DMS153 treated with DMSO at 0.1 percent for 48 hours (cell line): ENCODE measurements at regions not wholly inside any gene's neighbourhood (a gene's known extent, or its start where the extent isn't known, plus 50 kb on each side); places are given as distances from the start of the nearest gene placed in this dataset.

Experiments
- DNase-seq: peaks from one replicate; lab custom pipeline; 2025; ENCODE audit not compliant: unreplicated experiment; lab: John Stamatoyannopoulos, UW

DNA sequence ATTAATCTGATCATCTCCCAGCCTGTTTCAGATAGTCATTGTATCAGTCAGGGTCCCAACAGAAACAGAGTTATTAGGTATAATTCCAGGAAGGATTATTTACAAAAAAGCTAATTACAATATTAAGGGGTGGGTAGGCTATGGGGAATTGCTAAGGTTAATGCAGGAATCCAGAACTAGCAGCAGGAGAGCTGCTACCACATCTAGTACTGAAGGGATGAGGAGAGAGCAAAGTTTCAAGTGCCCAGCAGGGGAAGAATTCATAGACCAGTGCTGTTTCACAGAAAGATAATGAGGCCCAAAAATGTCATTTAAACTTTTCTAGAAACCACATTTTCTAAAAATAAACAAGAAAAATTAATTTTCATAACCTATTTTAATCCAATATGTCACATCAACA, 284.2 kb downstream of the HACE1 start:
- DNase-seq: no peak

DNA sequence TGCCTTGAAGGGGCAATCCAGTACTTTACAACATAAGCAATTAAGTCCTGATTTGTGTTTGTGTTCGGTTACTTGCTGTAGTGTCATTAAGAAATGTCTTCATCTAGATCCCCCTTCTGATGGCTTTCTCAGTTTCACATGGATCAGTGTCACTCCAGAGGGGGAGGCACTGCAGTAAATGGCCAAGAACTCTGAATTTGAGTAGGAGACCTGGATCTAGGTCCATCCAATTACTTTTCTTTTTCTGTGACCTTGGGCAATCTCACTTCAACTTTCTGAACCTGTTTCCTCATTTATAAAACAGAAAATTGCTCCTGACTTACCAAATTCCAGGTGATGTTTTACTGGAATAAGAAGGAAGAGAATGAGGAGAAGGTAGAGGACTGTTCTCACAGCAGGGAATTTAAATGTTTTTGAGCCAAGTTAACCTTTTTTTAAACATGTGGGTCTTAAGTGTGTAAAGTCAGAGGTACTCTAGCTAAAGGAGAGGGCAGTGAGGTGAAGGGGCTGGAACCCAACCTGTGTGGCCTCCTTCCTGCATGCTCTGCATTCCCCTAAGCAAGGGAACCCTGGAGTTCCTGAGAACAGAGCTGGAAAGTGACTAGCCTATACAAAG, 285.5 kb downstream of the HACE1 start:
- no peak for DNase-seq

DNA sequence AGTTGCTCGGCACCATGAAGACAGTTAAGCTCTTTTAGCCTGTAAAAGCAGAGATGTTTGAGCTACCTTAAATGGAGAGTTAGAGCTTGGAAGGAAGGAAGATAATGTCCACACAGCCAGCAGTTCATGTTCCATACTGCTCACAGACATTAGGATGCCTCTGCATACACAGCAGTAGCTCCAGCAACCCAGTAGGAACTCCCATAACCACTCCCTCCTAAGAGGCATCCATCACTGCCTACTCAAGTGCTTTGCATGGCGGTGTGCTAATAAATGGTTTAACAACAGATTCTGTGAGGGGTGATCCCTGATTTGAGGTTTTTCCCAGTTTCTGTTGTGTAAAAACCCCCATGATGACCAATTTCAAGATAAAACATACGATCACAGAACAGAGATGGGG, 286.4 kb downstream of the HACE1 start:
- no peak for DNase-seq

DNA sequence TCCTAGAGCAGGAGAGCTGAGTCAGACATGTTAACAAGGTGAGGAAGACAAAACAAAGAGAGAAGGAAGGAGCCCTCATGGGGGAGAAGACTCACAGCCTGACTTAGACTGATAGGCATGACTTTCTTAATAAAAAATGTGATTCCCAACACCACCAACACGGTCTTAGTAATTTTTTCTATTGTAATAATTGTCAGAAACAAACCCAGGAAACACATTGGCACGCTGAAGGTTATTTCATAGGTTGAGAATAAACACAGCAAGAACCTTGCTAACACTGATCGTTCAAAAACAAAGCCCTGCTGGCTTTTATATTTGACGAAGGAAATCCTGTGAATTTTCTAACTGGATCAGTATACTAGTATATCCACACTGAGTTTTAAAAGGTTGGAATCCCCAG, 286.8 kb downstream of the HACE1 start:
- no peak for DNase-seq

DNA sequence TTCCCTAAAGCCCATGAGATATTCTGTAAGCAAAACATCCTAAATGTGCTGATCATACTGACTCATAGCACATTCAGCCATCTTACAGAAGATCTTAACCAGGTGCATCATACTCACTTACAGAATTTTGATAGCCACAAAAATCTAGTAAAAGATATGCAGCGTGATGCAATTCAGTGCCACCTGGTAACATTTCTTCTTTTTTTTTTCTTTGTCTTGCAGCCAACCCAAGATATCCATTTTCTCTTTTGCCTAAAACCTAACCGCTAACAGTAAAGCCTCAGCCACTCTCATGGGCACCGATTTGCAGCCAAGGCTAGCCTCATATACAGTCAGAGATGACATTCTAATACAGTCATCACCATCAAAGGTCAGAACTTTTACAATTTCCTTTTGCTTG, 293.3 kb downstream of the HACE1 start:
- DNase-seq: no peak

DNA sequence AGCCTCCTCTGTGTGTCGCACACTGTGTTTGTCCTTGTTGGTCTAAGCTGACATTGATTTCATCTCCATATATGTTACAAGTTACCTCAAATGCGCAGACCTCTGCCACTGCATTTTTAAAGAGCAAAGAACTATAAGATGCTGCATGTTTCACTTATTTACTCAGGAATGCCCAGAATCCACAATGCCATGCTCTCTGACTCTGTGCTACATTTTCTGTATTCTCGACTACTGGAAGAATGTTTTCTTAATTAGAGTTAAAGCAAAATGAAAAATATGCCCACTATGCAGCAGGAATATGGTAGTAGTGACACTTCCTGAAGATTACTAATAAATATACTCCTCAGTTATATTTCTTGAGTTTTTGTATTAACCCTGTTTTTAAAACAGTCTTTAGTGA, 296.4 kb downstream of the HACE1 start:
- DNase-seq: no peak

DNA sequence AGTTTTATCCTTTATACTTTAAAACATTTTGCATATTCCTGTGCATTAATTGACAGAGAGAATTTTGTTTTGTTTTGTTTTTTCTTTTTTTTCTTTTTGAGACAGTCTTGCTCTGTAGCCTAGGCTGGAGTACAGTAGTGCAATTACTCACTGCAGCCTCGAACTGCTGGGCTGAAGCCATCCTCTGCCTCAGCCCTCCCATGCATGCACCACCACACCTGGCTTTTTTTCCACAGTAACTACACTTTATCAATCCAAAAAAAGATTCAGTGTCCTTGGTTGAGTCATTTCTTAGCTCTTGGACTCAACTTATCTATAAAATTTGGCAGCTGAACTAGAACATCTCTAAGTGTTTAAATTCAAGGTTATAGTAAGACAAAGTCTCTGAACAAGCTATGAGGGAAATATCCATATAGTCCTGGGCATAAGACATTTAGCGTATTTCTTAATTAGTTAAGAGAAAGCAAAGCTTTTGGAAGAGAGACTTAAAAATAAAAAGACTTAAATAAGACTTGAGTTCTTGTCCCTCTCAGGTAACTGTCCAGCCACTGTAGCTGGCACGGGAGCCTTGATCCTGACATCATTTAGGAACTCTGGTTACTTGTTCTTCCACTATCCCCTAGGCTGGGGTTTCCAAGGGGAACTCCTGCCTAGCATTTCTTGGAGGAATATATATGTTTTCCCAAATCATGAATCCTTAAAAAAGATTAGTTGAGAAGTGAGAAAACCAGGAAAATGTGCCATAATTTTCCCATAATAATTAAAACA, 300.1 kb downstream of the HACE1 start:
- no peak for DNase-seq

DNA sequence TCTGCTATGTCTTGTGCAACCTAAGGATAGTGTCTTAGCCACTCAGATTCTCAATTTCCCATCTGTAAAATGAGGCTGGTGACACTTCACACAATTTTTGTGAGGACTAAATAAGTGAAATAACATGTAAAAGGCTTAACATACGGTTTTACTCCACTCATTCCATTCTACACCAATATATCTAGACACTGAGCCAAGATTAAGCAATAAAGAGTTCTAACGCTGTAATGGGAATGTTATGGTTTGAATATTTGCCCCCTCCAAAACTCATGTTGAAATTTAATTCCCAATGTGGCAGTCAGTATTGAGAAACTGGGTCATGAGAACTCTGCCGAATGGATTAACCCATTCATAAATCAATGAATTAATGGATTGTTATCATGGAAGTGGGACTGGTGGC, 301.0 kb downstream of the HACE1 start:
- DNase-seq: no peak

DNA sequence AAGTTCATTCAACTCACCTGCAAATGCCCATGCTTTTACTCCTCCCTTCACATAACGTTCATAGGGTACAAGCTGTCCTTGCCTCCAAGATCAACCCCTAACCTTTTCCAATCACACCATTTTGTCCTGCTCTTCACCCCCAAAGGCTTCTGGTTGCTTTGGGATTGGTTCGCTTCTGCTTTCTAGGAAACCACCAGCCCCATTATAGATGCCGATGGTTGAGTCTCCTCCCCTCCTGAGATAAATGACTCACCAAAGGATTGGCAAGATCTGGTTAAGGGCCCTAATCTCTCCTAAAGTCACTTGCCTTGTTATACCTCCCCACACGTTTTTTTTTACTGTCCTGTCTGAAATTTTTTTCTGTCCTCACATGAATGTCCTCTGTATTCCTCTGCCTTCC, 311.4 kb downstream of the HACE1 start:
- no peak for DNase-seq

DNA sequence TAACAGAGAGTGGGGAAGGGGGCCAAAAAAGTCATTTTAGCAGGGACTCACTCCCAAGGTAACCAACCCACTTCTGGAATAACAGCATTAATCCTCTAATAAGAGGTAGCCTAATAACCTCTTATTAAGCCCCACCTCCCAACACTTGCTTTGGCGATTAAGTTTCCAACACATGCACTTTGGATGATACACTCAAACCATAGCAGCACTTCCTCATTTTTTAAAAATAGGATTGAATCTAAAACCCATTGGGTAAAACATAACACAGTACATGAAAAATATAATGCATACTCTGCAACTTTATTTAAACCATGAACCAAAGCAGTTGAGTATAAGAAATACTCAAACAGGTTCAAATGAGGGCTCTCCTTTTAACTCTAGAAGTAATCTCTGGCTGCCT, 318.3 kb downstream of the HACE1 start:
- no peak for DNase-seq

DNA sequence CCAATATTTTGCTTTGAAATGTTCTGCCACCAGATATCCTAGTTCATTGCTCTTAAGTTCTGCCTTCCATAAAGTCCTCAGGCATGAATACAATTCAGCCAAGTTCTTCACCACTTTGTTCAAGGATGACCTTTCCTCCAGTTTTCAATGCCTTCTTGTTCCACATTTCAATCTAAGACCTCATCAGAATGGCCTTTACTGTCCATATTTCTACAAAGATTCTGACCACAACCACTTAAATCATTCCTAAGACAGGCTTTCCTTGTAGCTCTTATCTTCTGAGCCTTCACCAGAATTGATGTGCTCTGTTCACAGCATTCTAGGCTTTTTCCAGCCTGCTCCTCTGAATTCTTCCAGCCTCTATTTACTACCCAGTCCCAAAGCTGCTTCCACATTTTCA, 319.0 kb downstream of the HACE1 start:
- no peak for DNase-seq

DNA sequence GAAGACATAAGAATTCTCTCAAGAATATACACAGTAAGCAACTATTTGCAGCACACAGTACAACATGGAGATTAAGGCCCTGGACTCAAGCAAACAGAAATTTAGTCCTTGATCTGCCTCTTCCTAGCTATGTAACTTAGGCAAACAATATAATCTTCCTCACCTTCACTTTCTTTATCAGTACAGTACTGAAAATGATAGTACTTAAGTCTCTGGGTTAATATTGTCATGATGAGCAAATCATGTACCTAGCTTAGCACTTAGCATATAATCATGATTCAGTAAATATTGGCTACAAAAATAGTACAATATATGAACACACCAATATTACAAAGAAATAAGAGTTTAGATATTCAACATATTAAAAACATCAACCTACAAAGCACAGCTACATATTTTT, 320.5 kb downstream of the HACE1 start:
- DNase-seq: no peak

DNA sequence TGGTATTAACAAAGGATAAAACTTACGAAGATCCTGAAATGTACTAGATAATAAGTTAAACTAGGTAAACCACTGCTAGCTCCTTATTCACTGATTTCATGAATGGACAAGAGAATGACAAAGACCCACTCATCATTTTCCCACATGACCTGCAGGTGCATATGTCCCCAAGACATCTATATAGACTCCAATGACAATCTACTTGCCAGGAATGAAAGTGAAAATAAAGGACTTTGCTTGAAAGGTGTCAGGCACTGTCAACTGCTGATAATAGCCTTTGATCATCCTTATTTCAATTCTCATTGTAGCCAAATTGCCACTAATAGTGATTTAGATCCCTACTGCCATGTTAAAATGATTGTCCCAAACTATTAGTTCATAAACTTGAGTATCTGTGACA, 321.8 kb downstream of the HACE1 start:
- DNase-seq: no peak

DNA sequence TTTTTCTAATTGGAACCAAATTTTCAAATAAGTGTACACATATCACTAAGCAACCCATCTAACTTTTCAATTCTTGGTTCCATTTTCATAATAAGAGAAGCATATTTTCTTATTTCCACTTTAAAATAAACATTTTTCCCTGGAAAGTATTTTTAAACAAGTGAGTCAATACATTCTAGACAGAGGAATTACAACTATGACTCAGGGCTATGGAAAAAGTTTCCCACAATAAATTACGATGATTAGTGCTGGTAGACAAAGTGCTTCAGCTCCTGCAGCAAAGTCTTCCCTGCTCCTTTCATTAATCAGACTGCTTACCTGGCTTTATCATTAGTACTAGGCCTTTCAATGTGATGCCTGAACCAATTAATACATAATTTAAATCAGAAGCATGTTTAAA, 322.5 kb downstream of the HACE1 start:
- no peak for DNase-seq

DNA sequence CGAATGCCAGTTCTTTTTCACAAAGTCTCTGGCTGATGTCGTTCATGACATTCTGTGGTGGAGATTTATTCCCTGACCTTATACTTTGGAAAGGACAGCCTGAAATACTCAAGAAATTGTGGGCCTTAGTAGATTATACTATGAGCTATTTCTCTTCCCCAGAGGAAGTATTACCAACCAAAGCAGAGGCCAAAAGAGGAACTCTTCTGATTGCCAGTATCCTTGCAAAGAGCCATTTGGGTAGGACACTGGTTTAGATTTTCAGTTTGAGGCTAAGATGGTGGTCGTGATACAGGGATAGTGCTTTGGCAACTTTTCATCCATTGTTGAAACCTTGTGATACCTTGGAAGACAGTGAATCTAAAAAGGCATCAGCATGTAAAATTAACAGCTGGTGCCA, 327.3 kb downstream of the HACE1 start:
- no peak for DNase-seq

DNA sequence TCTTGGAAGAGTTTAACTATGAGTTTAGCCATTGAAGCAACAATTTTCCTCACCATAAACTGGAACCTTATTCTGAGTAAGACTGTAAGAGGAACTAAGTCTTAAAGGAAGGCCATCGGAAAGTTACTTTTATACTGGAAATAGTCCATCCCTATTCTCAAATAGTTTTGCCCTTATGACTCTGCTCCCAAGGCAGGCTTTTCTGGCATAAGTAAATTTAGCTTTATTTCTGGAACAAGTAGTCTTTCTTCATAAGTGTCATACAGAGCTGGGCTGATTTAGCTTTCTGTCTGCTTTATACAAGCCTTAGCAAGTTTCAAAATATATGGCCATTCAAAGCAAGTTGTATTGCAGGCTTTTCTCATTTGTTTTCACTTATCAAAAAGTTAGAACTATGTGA, 328.1 kb downstream of the HACE1 start:
- no peak for DNase-seq

DNA sequence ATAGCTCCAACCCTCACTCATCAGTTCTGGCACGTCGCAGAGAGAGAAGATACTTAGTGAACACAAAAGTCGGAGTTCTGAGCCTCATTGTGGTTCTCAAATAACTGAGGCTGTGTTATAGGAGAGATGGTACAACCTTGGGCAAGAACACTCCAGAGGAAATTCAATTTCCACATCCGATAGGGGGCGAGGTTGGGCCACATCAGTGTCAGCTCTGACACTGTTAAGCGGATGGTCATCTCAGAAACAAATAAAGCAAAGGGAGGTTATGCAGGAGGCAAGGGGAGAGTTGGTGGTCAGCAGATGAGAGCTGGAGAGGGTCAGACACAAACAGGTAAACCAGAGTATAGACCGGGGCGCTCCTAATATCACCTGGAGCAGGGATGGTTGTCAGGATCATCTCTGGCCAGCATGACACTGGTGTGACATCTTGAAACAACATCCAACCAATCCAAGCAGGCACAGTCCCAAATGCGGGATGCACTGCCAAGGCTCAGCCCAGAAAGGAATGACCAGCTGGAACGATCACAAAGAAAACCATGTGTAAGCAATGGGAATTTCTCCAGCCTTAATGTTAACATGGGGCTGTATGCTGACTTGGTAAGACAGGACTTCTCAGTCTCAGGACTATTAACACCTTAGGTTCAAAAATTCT, 331.8 kb downstream of the HACE1 start:
- DNase-seq: no peak

DNA sequence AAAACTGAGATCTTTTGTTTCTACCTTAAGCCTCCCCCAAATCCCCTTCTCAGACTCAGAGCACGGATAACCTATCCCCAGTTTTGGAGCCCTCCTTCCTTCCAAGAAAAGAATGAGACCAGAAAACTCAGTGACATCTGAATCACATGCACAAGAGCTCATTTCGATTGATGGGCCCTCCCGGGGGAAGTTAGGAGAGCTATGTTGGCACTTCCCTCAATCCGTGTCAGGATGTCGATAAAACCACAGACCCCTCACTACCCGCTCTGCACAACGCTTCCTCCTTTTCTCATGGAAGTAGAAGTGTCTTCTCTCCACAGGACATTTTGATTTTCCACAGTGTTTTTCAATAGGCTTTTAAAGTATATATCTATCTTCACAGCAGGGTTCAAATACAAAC, 332.4 kb downstream of the HACE1 start:
- no peak for DNase-seq

DNA sequence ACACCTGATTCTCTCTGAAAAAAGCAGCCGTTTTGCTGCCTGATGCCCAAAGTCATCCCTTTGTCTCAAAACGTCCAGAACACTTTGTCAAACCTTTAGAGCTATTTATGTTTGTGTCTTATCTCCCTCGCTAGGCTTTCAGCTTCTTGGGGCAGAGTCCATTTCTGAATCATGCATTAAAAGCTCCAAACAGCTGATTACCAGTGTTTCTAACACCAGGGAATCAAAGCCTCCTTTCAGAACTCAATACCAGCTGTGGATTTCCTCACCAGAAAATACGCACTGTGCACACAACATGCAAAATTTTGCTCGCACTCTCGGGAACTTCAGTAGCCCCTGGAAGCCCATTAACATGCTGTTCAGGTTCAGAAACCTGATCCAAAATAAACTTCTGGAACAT, 333.3 kb downstream of the HACE1 start:
- DNase-seq: no peak

DNA sequence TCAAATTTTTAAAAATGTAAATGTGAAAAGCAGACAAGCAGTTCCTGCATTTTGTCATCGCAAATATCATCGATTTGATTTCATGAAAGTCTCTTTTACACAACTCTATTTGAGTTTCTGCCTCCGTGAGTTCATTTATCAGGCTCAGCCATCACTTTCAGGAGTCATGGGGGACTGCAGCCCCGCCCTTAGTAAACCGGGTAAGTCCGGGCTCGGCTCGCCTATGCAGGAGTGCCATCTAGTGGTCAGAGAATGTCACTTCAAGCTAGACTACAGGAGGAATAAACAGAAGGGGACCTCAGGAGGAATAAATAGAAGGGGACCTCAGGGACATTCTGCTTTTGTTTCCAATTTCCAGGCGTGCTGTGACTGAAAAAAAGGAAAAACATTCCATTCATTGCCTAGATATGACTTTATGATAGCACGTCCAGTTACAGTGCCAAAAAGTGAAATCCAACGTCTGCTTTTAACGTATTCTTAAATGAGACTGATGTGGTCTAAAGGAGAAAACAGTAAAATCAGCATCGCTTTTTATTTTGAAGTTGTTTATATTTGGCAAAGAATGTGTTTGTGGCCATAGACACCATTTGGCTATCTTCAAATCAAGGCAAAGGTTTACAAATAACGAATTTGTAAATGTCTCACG, 333.9 kb downstream of the HACE1 start:
- peak; percentile 85 for DNase-seq

DNA sequence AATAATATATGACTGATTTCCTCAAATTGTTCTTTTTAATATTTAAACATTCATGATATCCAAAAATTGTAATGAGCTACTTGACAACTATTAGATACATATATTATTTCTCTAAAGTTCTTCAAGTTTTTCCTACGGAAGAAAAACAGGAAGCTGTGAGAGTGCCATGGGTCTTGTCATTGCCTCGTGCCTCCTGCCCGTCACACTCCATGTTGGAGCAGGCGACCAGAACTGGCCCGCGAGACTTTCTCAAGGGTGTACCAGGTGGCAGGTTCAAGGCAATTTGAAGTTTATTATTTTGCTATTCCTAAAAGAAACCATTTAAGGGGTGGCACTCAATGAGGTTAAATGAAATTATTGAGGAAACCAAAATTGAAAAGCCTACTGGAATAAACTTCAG, 337.2 kb downstream of the HACE1 start:
- DNase-seq: no peak

DNA sequence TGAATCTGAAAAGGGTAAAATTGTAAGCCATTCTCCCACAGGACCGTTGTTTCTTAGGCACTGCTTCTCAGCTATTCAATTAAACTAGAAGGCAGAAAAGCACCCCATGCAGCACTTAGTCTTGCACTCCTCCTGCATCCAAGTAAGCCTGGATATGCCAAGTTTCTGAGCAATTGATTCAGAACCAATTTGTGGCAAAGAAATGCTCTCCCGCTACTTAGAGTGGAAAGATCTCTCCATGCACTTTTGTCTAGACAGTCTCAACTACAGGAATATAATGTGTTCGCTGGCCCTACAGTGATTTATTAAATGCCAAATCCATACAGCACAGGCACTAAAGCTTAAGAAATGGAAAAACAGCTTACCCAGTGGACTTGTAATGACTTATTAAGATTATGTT, 338.5 kb downstream of the HACE1 start:
- no peak for DNase-seq
